Esophagus mucosa (tissue), 1 donor: ENCODE measurements at regions not wholly inside any gene's neighbourhood (a gene's known extent, or its start where the extent isn't known, plus 50 kb on each side); places are given as distances from the start of the nearest gene placed in this dataset.
"Not testable (repeated sequence)": the region's sequence is repeated elsewhere in the genome, so short reads cannot be mapped to it uniquely, and the experiment has no call there.

ENCODE experiments used
- ATAC-seq: fragments of 200-7000 bp; cut with Tn5 transposase; one replicate; pipeline ENCODE4 v1.9.1; 2020
- donor health status: DM: yes; HTN: yes; CAD: no.

- ATAC-seq: peak; percentile 85
Observed at GRCh38 chr16:15192813-15193212, 98.7 kb upstream of the RRN3 start.

DNA sequence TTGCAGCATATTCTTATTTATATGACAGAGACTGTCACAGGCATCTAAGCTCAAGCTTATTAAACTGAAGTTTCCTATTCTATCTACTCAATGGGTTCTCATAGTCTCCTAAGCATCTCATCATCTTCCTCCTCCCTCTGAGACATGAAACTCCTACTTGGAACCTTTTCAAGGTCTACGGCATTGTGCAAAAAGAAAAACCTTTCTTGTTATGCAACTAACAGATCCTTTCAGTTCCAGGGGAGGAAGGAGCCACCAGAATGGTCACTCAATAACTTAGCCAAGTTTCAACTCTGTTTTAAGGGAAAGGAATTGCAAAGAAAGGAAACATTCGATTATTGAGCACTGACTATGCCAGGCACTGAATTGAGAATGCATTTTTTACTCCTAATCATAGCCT, 98.1 kb upstream of the RRN3 start:
- ATAC-seq: not testable (repeated sequence)

DNA sequence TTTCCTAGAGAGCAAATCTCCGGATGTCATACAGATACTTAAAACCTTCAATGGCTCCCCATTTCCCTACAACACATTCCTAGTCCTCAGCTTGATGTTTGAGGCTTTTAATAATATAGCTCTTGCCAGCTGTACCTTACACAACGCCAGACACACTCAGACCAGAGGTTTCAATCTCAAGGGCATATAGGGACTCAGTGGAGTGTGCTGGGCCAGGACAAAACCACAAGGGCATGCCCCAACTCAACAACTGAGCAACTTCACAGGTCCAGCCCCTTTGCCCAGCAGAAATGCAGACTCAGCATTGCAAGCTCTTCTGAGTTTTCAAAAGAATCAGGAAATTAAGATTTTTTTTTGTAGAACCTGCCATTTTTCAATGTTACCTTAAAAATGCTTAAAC, 95.4 kb upstream of the RRN3 start:
- peak; percentile 69 for ATAC-seq
